ENCODE measurements at regions not wholly inside any gene's neighbourhood (a gene's known extent, or its start where the extent isn't known, plus 50 kb on each side); places are given as distances from the start of the nearest gene placed in this dataset.

DNA sequence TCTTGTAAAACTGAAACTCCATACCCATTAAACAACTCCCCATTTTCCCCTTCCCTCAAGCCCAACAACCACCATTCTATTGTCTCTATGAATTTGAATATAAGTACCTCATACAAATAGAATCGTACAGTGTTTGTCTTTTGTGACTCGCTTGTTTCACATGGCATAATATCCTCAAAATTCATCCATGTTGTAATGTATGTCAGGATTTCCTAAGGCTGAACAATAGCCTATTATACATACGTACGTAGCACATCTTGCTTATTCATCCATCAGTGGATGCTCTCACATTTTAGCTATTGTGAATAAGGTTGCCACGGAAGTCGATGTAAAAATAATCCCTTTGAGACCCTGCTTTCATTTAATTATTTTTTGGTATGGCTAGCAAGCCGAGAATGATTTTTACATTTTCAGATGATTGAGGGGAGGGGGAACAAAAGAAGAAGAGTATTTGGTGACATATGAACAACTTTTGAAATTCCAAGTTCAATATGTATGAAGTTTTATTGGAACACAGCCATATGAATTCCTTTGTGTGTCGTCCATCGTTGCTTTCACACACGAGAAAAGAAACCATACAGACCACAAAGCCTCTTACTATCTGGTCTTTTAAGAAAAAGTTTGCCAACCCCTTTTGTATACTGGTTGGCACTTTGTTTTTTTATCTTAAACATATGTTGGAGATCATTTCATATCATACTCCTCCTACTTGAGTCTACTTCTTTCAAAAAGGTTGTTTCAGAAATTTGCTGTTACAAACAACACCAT lies 371.2 kb downstream of the NPIPA8 start:
- TF ChIP-seq, protein P1, sequence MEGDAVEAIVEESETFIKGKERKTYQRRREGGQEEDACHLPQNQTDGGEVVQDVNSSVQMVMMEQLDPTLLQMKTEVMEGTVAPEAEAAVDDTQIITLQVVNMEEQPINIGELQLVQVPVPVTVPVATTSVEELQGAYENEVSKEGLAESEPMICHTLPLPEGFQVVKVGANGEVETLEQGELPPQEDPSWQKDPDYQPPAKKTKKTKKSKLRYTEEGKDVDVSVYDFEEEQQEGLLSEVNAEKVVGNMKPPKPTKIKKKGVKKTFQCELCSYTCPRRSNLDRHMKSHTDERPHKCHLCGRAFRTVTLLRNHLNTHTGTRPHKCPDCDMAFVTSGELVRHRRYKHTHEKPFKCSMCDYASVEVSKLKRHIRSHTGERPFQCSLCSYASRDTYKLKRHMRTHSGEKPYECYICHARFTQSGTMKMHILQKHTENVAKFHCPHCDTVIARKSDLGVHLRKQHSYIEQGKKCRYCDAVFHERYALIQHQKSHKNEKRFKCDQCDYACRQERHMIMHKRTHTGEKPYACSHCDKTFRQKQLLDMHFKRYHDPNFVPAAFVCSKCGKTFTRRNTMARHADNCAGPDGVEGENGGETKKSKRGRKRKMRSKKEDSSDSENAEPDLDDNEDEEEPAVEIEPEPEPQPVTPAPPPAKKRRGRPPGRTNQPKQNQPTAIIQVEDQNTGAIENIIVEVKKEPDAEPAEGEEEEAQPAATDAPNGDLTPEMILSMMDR (IDR thresholded peaks at IDR 0.05 in 4 of 5, conservative IDR thresholded peaks at IDR 0.05 in 1 of 5) = no peak
- no peak for TF ChIP-seq POLR2A (IDR thresholded peaks at IDR 0.05)
